ENCODE measurements at regions not wholly inside any gene's neighbourhood (a gene's known extent, or its start where the extent isn't known, plus 50 kb on each side); places are given as distances from the start of the nearest gene placed in this dataset.

DNA sequence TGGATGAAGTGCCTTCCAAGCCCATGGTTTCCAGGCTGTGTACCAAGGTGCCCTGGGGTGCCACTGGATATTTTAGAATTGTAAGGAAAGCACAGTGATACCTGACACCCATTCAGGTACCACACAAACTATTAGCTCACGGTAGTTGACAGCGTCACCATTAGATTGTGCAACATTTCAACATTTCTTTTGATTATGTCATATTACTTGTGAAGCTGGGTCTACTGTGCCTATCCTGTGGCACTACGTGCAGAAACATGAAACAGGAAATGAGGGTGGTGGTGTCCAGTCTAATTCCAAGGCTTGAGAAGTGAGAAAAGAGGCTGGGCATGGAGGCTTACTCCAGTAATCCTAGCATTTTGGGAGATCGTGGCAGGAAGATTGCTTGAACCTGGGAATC lies 75.5 kb upstream of the CPM start:
- TF ChIP-seq, protein P1, sequence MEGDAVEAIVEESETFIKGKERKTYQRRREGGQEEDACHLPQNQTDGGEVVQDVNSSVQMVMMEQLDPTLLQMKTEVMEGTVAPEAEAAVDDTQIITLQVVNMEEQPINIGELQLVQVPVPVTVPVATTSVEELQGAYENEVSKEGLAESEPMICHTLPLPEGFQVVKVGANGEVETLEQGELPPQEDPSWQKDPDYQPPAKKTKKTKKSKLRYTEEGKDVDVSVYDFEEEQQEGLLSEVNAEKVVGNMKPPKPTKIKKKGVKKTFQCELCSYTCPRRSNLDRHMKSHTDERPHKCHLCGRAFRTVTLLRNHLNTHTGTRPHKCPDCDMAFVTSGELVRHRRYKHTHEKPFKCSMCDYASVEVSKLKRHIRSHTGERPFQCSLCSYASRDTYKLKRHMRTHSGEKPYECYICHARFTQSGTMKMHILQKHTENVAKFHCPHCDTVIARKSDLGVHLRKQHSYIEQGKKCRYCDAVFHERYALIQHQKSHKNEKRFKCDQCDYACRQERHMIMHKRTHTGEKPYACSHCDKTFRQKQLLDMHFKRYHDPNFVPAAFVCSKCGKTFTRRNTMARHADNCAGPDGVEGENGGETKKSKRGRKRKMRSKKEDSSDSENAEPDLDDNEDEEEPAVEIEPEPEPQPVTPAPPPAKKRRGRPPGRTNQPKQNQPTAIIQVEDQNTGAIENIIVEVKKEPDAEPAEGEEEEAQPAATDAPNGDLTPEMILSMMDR (IDR thresholded peaks at IDR 0.05 in 4 of 5, conservative IDR thresholded peaks at IDR 0.05 in 1 of 5): no peak
- no peak for TF ChIP-seq POLR2A (IDR thresholded peaks at IDR 0.05)
